Adrenal gland (tissue), 9 donors: ENCODE measurements at regions not wholly inside any gene's neighbourhood (a gene's known extent, or its start where the extent isn't known, plus 50 kb on each side); places are given as distances from the start of the nearest gene placed in this dataset.
A peak's percentile ranks its signal among the peaks of the same experiment; 100 is the strongest.

Source experiments
- DNase-seq, 7 donors: peaks; one replicate each; pipeline ENCODE4 v3.0.0-alpha.2; 2019 to 2020
- H3K27ac ChIP-seq, 5 donors: fragments of 200-600 bp; sonication (generic) in 4 of 5; 1 replicate in 3 of 5; 2 replicates in 2 of 5; pipeline versions ENCODE4 v1.5.1 to v1.8.0; 2016 to 2020; ENCODE audit warnings: mild to moderate bottlenecking in 1 of 5
- H3K27me3 ChIP-seq: fragments of 200-600 bp; 2 replicates; pipeline ENCODE4 v1.8.0; 2021
- H3K36me3 ChIP-seq, 2 donors: fragments of 200-600 bp; replicated peaks in 1 of 2; 1 replicate in 1 of 2; 2 replicates in 1 of 2; pipeline versions ENCODE4 v1.5.1 to v1.8.0; 2018 to 2022
- H3K4me1 ChIP-seq, 2 donors: fragments of 200-600 bp; replicated peaks in 1 of 2; 1 replicate in 1 of 2; 2 replicates in 1 of 2; pipeline versions ENCODE4 v1.5.1 to v1.8.0; 2018 to 2021
- H3K4me3 ChIP-seq, 4 donors: fragments of 200-600 bp; sonication (generic) in 3 of 4; one replicate each; pipeline ENCODE4 v1.5.1; 2016 to 2018
- H3K9me3 ChIP-seq, 3 donors: fragments of 200-600 bp; sonication (generic) in 1 of 3; replicated peaks in 1 of 3; 1 replicate in 2 of 3; 2 replicates in 1 of 3; pipeline versions ENCODE4 v1.5.1 to v1.8.0; 2016 to 2021
- POLR2A ChIP-seq, 2 donors: fragments of 450-650 bp; IDR thresholded peaks; one replicate each; pipeline ENCODE4 v1.6.1; 2017; ENCODE audit warnings: antibody characterized with exemption in 2 of 2, mild to moderate bottlenecking in 2 of 2, moderate library complexity in 1 of 2
- WGBS, 4 donors: extraction: QIAGEN DNeasy Blood & Tissue Kit in 2 of 4; methylation state at CpG; one replicate each; pipeline versions ENCODE4 v1.1.5 to v1.1.7; 2013 to 2017; 5-methylcytosine and 5-hydroxymethylcytosine counted together
- intact Hi-C, 2 donors: fragments of 100-400 bp; cut with DNase I; formaldehyde crosslinking; loops; one replicate each; pipeline versions ENCODE4 v1.14.1 to v1.15.0; 2022 to 2023
- TF ChIP-seq, protein P1 (sequence below), 6 experiments: fragments of 450-650 bp in 4 of 6; fragments of 200-600 bp in 2 of 6; sonication (generic) in 1 of 6; IDR thresholded peaks; 1 replicate in 5 of 6; 2 replicates in 1 of 6; pipeline versions ENCODE4 v1.5.1 to v1.8.0; 2016 to 2021; ENCODE audit warnings: antibody characterized with exemption in 6 of 6, mild to moderate bottlenecking in 2 of 6, moderate library complexity in 1 of 6
- donor health status: healthy with polysubstance abuse.
- donor health status: Bipolar disorder and iron deficiency.
- donor health status: DM: yes; HTN: yes; CAD: no.
- donor health status: DM: no; HTN: no; CAD: no.
- donor health status: DM: no; HTN: no; CAD: no.

GRCh38 chr3:73734211-73735089, 109.7 kb upstream of the PDZRN3 start:
- Histone ChIP-seq H3K27ac (no peak overlapping the region), H3K27me3 (no peaks in the 10 kb centered on the region), H3K36me3 (no peaks in the 10 kb centered on the region), H3K9me3 (no peaks in the 10 kb centered on the region), H3K4me1 (no peaks in the 10 kb centered on the region), H3K4me3 (no peak overlapping the region)
- no peak for DNase-seq
- TF ChIP-seq, protein P1, sequence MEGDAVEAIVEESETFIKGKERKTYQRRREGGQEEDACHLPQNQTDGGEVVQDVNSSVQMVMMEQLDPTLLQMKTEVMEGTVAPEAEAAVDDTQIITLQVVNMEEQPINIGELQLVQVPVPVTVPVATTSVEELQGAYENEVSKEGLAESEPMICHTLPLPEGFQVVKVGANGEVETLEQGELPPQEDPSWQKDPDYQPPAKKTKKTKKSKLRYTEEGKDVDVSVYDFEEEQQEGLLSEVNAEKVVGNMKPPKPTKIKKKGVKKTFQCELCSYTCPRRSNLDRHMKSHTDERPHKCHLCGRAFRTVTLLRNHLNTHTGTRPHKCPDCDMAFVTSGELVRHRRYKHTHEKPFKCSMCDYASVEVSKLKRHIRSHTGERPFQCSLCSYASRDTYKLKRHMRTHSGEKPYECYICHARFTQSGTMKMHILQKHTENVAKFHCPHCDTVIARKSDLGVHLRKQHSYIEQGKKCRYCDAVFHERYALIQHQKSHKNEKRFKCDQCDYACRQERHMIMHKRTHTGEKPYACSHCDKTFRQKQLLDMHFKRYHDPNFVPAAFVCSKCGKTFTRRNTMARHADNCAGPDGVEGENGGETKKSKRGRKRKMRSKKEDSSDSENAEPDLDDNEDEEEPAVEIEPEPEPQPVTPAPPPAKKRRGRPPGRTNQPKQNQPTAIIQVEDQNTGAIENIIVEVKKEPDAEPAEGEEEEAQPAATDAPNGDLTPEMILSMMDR (IDR thresholded peaks at IDR 0.05) = no peak
- TF ChIP-seq POLR2A (IDR thresholded peaks at IDR 0.05) = no peak
- 61 to 66% (median 64%) methylated on average over 3 of the region's 3 CpGs for WGBS, 4 donors
- intact Hi-C loops = no loop called here

- WGBS, 4 donors = 54 to 81% (median 62%) methylated on average over 6 of the region's 6 CpGs
- Histone ChIP-seq H3K4me3 (no peak overlapping the region), H3K27ac (no peak overlapping the region), H3K4me1 (no peaks in the 10 kb centered on the region), H3K36me3 (no peaks in the 10 kb centered on the region), H3K27me3 (no peaks in the 10 kb centered on the region), H3K9me3 (no peaks in the 10 kb centered on the region)
- TF ChIP-seq, protein P1 (IDR thresholded peaks at IDR 0.05) = no peak
- TF ChIP-seq POLR2A (IDR thresholded peaks at IDR 0.05) = no peak
- no peak for DNase-seq
- intact Hi-C loops = no loop called here
Observed at GRCh38 chr3:73733746-73734145, 109.0 kb upstream of the PDZRN3 start.

- 75 to 83% (median 78%) methylated on average over 9 of the region's 9 CpGs for WGBS, 4 donors
- no peak for TF ChIP-seq POLR2A (IDR thresholded peaks at IDR 0.05)
- TF ChIP-seq, protein P1 (IDR thresholded peaks at IDR 0.05) = no peak
- DNase-seq = peak in 6 of 7 donors; percentile 12 to 68 (median 34)
Observed at GRCh38 chr3:73729969-73730440, 105.3 kb upstream of the PDZRN3 start.

DNA sequence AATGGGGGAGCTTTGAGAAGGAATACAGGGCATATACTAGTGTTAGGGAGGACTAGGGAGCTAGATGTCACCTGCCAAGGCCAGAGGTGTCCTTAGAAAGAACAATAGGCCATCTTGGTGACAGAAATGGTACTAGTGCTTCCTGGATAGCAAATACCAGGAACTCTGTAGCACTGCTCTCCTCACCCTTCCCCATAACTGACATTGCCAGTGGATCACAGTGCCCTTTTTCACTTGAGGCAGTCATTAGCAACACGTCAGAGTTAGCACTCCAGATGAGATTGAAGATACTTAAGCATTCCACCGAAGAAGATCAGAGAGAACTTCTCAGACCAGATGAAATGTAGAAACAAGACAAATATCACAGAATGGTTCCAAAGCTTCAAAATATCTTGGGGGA, 103.1 kb upstream of the PDZRN3 start:
- no peak for TF ChIP-seq POLR2A (IDR thresholded peaks at IDR 0.05)
- TF ChIP-seq, protein P1 (IDR thresholded peaks at IDR 0.05) = no peak
- Histone ChIP-seq H3K36me3 (no peaks in the 10 kb centered on the region), H3K9me3 (no peaks in the 10 kb centered on the region), H3K4me3 (no peak overlapping the region), H3K27ac (peak overlapping the region in 2 of 5 donors; percentile 8 to 54), H3K27me3 (no peaks in the 10 kb centered on the region), H3K4me1 (no peaks in the 10 kb centered on the region)
- WGBS, 4 donors = 74 to 84% (median 81%) methylated on average over 2 of the region's 2 CpGs
- intact Hi-C loops = no loop called here
- DNase-seq = no peak

More at GRCh38 chr3:73729969-73730440, 105.3 kb upstream of the PDZRN3 start:
- intact Hi-C loops = no loop called here
- Histone ChIP-seq H3K4me3 (no peak overlapping the region), H3K4me1 (no peaks in the 10 kb centered on the region), H3K27ac (no peak overlapping the region), H3K27me3 (no peaks in the 10 kb centered on the region), H3K9me3 (no peaks in the 10 kb centered on the region), H3K36me3 (no peaks in the 10 kb centered on the region)
